Islet of Langerhans (tissue), 1 donor: ENCODE measurements at regions not wholly inside any gene's neighbourhood (a gene's known extent, or its start where the extent isn't known, plus 50 kb on each side); places are given as distances from the start of the nearest gene placed in this dataset.

Experiments used
- FAIRE-seq: peaks from one replicate; lab custom pipeline; 2011; peaks lifted over from hg19 to GRCh38; lab: Jason Lieb, UNC

- no peak for FAIRE-seq
Measured at GRCh38 chr9:89795538-89796195, 190.9 kb downstream of the GADD45G start.

- FAIRE-seq = no peak
Measured at GRCh38 chr9:89796606-89797005, 191.8 kb downstream of the GADD45G start.

GRCh38 chr9:89797255-89797654 is 192.4 kb downstream of the GADD45G start:
- FAIRE-seq = no peak

GRCh38 chr9:89797937-89798455 is 193.2 kb downstream of the GADD45G start:
- FAIRE-seq = no peak

DNA sequence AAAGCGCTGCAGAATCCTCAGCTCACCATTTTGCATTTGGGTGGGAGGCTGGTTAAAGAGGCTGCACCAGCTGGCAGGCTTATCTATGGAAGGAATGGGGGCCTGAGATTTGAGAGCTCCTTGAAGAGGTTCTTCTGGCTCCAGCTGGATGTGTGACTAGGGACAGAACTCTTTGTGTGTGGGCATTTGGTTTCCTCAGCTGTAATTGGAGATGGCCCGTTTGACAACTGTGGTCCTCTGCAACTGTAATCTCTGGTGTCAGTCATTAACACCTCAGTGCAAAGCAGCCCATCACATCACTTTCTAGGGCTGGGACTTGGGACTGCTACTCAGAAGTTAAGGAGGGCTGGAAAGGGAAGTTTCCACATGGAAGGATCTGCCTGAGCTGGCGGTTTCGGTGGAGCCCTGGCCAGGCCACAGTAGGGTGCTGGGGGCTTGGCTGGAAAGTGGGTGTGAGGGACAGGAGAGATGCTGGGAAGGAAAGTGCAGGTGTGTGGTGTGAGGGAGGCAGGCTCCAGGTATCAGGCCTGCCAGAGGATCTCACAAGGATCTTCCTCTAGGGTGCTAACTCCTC is 193.8 kb downstream of the GADD45G start:
- FAIRE-seq = no peak

GRCh38 chr9:89799221-89799620 is 194.4 kb downstream of the GADD45G start:
- FAIRE-seq = no peak

GRCh38 chr9:89799766-89800165 is 195.0 kb downstream of the GADD45G start:
- no peak for FAIRE-seq

GRCh38 chr9:89801341-89801740 is 196.5 kb downstream of the GADD45G start:
- FAIRE-seq = no peak

DNA sequence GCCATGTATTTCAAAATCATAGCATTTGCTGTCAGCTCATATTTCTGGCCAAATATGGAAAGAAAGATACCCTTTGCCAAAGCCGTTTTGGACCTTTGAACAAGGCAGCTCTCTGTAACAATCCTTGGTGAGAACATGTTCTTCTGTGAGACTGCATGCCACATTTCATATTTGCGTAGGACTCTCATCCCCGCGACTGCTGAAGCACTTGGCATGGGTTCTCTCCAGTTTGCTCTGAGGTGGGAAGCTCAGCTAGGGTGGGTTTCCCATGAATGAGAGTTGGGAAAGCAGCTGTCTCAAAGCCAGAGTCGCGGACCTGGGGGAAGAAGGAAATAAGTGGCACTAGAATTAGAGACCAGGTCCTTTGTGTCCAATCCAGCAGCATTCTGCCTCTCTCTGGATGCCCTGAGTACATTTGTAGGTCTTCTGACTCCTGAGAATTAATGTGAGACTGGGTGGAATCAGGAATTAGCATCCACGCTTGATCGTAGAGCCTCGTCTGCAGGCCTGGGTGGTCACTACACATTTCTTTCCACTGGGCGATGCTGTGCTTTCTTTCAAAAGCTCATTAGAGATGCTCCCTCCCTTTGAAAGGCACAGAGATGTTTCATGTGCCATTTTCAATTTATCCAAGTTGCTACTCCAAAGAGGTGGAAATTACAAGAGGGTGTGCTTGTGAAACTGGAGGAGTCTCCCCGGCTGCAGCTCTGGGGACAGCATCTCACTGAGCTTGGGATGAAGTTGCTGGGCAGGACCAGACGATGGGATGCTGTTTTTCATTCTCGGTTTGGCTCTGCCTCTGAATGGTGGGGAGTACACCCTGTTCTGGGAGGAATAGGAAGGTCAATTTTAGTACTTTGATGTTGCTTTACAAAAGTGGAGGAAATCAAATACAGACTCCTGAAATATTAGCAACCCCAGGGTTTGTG is 197.2 kb downstream of the GADD45G start:
- no peak for FAIRE-seq

GRCh38 chr9:89802781-89803355 is 198.1 kb downstream of the GADD45G start:
- no peak for FAIRE-seq

GRCh38 chr9:89803403-89803802 is 198.6 kb downstream of the GADD45G start:
- FAIRE-seq = no peak

DNA sequence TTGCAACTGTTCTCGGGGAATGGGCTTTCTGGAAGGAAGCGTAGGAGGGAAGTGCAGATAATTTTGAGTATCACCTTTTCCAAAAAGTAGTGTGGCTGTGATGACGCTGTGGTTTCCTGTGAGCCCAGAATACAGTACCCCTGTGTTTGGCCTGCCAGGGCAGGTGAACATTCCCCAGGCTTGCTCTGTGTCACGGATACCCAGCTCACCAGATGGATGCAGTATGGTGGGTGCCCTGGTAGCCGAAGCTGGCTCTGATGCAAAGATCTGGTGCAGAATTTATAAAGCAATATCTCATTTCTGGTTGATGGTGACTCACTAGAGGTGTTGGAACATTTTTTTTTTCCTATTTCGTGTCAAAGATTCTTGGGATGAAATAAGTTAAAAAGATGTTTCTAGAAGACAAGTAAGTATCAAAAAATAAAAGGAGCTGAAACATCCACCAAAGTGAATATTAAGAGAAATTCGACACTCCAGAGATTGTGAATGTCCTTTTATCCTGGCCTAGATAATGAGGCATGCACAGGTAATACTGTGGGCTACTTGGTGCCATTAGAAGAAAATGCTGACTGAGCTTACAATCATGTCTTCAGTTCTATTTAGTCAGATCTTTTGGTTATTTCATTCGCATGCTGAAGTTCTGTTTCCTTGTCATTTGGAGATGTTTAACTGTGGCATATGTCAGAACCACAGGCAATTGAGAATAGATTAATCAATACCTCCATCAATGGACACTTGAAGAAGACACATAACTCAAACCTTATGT is 200.1 kb downstream of the GADD45G start:
- no peak for FAIRE-seq

DNA sequence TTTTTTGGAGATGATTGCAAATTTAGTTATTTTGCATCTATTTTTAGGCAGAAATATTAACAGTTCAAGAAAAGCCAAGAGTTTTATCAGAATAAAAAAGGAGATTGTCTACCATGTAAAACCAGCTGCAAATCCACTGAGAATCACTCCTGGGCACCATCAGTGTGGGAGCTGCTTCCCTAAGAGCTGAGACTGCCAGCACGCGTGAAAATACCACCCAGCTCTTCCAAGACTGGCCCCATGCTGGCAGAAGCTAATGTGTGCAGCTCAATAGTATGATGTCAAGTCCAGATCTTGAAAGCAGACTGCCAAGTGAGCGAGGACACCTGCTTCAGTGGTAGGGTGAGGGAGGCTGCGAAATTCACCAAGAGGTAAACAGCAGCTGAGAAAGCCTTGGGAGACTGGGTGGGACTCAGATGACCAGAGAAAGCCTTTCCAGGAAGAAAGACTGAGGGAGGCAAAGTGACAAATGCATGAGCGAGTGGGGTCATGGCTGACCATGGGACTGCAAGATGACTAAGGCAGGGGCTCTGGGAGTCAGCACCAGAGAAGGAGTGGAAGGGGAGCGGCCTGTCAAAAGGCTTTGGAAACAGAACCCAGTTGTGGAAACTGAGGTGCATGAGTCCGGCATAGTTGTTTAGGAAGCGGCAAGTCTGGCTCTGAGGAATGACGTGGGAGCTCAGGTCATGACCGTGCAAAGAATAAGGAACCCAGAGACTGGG is 200.9 kb downstream of the GADD45G start:
- FAIRE-seq = no peak

DNA sequence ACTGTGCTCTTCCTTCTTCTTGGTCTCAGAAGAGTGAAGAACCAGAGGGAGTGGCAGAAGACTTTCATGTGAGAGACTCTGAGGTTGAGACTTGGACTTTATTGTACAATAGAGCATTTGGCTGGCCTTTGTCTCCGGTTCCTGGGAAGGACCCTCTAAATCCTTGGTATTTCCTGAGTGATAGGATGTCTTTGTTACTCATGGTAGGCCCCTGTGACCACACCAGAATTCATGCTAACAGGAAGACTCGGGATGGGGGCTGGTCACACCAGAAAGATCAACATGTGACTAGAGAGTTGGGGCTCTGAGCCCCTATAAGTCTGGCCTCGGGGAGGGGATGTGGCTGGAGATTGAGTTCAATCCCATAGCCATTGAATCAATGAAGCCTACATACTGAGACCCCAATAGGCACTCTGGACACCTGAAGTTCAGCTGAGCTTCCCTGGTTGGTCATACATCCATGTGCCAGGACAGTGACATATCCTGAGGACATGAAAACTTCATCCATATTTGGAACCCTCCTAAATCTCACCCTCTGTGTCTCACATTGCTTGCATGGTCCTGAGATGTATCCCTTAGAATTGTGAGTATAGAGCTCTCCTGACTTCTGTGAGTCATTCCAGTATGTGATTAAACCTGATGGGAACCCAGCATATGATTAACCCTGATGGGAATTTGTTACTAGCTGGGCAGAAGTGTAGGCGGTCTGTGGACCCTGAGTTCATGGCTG is 201.7 kb downstream of the GADD45G start:
- FAIRE-seq = no peak

GRCh38 chr9:89807101-89807395 is 202.2 kb downstream of the GADD45G start:
- FAIRE-seq = no peak

GRCh38 chr9:89807682-89808075 is 202.9 kb downstream of the GADD45G start:
- FAIRE-seq = no peak

- no peak for FAIRE-seq
Measured at GRCh38 chr9:89808076-89808755, 203.4 kb downstream of the GADD45G start.

- no peak for FAIRE-seq
Measured at GRCh38 chr9:89808756-89809181, 204.0 kb downstream of the GADD45G start.

DNA sequence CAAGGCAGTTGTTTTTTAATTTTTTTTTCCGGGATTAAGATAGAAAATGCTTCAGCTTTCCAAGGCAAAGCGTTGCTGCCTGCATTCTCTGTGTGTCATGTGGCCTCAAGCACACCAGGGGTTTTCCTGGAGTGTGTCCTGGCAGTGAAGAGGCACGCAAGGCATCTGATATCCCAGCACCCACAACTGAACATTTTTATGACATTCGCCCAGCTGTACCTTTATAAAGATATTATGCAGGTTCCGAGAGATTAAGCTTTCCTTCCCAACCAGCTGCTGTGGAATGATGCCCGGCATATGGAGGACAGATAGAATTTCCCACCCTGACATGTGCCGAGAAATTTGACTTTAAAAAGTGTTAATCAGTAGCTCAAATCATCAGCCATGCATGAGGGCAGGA is 205.6 kb downstream of the GADD45G start:
- no peak for FAIRE-seq

- no peak for FAIRE-seq
Measured at GRCh38 chr9:89811356-89811755, 206.5 kb downstream of the GADD45G start.
